GM04503 (cell line): ENCODE measurements at regions not wholly inside any gene's neighbourhood (a gene's known extent, or its start where the extent isn't known, plus 50 kb on each side); places are given as distances from the start of the nearest gene placed in this dataset.

Experiments
- DNase-seq: peaks from one replicate; pipeline ENCODE4 v3.0.0-alpha.2; 2012; ENCODE audit warnings: low read depth

DNA sequence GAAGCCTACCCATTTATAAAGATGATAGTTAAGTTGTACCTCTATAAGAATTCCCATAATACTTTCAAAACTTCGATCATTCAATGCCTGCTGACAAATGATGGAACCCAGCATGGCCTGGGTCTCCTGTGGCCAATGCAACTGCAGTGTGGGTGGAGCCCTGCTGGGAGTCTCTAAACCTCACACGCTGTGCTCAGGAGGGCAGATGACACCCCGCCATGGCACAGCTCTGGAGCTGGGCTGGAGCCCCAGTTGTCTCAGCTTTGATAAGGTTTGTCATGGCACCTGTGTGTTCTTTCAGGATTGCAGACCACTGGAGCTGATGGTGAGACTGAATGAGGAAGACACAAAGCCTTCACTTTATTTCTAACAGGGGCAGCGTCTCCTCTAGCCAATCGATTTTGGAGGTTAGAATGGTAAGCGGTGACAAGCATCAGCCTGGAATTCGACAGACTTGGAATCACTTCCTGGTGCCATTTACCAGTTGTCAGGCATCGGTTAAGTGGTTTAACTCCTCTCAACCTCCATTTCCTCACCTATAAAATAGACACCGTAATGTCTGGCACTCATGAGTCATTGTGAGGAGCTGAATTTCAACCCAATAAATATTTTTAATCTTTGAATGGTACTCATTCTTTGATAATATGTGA lies 383.6 kb upstream of the SALL3 start:
- DNase-seq: no peak

DNA sequence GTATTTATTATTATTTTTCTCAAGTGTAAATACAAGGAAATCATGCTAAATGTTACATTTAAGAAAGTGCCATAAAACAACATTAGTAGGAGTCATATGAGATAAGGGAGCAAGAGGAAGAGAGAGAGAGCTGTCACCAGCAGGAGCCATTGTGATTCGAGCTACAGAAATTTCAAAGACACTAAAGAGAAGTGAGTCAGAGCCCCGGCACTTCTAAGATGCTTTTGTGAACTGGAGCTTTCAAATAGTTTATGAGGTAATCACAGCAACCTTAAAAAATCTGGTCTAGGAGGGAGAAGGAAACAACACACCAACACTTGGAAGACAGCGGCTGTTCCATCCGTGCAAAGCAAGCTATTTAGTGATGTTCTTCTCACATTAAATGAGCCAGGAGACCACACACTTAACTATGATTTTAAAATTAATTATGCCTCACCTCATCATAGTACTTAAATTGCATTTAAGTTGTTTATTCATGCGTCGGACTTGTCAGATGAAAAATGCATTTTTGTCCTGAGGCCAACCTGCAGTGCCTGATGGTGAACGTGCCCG lies 382.7 kb upstream of the SALL3 start:
- DNase-seq: no peak

DNA sequence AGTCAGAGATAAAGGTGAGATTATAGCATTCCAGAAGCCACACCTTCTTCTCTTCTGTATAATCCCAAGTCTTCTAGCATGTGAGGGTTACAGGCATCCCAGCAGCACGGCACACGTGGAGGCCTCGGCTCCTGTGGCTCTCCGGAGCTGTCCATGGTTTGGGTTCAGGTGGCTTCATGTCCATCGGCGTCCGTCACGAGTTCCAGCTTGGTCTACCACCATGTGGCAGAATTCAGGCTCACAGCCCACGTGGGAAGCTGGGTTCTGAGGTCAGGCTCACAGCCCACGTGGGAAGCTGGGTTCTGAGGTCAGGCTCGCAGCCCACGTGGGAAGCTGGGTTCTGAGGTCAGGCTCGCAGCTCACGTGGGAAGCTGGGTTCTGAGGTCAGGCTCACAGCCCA lies 378.3 kb upstream of the SALL3 start:
- DNase-seq: no peak

- no peak for DNase-seq
Measured at GRCh38 chr18:78601923-78602322, 377.7 kb upstream of the SALL3 start.

DNA sequence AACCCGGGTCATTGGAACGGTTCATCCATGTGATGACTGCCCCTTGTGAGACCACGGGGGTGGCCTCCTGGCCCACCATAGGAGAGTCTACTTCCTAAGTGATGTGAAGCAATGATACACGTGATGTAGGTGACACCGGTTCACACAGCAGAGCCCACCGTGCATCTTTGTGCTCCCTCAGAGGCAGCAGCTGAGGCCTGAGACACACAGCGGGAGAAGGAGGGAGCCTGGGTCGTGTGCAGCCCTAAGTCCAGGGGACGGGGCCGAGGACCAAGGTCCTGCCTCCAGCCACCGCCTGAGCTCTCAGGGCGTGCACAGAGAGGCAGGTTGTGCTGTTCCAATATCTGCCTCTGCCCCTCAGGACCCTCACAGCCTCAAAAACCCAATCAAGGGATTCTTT lies 377.2 kb upstream of the SALL3 start:
- no peak for DNase-seq

- no peak for DNase-seq
Measured at GRCh38 chr18:78603102-78603983, 376.3 kb upstream of the SALL3 start.

GRCh38 chr18:78605255-78605654 lies 374.4 kb upstream of the SALL3 start:
- DNase-seq: no peak

DNA sequence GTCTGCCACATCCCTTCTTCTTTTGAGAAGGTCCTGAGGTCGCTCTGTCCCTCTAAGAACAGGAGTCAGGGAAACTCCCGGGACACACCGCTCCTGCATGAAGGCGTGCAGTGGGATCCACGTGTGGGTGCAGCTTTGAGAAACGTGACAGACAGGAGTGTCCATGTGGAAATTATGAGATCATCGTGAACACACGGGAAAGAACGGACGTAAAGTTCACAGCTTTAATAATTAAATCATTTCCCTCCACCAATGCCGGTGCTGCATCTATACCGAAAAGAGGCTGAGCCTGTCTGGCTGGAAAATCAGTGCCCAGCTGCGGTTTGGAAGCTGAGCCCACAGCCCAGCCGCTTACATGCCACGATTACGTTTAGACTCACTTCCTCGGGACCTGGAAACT lies 372.4 kb upstream of the SALL3 start:
- no peak for DNase-seq

- DNase-seq: no peak
Measured at GRCh38 chr18:78607784-78608183, 371.8 kb upstream of the SALL3 start.

DNA sequence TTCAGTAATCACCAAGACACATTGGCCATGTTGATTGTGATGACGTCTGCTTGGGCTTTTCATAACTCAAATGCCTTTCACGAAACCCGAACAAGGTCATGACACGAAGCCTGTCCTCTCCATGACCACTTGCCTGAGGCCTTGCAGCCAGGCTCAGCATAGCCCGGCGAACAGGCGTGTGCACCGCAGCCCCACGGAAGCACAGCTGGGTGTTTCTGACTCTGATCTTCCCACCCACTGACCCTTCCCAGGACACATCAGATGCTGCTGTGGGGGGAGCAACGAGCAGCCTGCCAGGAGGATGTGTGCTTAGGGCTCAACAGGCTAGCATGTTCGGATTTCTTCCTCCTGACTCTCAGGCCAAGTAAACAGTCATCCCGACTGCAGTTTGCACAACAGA lies 369.4 kb upstream of the SALL3 start:
- DNase-seq: no peak

DNA sequence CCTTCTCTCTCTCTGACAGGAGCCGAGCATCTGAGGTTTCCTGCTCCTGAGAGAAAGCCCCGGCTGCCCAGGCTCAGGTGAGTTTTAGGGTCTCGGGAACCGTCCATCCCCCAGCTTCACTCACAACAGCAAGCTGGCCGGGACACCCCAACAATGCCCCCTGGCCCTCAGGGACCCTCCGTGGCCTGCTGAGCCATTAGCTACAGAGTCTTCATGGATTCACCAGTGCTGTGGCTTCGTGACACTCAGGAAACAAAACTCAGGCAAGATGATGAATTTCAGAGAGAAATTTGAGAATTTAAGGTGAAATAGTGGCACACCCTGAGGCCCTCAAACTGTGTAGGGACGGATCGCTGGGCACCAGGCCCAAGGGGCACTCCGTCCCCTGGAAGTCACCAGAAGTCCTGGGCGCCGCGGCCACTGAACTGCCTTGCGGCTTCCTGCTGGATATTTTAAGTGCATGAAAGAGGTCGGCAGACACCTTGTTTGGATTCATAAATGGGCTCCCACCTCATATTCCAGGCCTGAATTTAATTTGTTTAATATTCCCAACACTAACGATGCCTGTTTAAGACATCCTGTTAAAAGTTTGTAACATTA lies 368.3 kb upstream of the SALL3 start:
- DNase-seq: no peak

GRCh38 chr18:78611869-78612268 lies 367.7 kb upstream of the SALL3 start:
- no peak for DNase-seq

DNA sequence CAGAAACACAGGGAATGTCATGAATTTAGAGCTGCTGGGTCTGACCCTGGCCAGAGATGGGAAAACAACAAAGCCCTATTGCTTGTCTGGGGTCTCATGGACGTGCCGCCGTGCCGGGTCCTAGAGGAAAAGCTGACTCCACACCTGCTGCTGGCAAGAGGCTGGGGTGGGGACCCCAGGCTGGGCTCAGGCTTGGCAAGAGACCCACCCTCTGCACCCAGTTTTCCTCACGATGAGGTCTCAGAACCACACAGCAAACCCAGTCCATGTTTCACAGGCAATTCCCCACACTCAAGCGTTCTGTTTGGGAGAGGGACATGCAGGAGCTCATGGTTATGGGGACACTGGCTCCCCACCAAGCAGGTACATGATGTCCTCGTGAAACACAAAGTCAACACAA lies 367.3 kb upstream of the SALL3 start:
- DNase-seq: no peak

DNA sequence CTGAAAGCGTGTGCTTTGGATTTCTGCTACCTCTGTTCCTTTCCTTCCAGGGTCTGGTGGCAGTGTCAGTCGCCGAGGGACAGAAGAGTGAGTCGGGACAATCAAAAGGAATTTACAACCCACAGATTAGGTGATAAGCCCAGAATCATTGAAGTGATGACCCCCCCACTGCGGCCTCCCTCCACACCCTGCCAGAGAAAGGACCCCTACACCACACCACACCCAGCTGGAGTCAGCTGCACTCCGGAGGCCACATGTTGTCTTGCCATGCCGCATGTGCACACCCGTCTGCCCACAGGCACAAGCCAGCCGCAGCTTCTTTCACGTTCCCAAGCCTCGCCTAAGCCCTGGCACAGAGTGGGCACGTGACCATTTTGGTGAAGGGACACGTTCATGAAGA lies 366.8 kb upstream of the SALL3 start:
- DNase-seq: no peak

GRCh38 chr18:78618726-78619125 lies 360.9 kb upstream of the SALL3 start:
- DNase-seq: no peak

DNA sequence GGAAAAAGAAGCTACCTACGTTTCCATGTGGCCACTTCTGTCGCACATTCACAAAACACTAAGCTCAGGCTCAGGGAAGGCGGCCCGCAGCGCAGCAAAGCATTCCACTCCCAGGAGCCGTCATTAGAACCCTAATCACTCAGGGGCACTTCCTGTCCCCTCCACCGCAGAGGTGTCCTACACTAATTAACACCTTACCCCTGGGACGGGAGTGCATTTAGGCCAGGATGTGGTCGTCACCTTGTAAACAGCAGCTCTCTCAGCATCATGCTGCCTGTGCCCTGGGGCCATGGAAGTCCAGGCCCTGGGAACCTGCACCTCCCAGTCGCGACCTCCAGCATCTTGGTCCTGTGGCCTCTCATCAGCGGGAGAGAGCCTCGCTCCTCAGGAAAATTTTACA lies 359.8 kb upstream of the SALL3 start:
- DNase-seq: no peak

- no peak for DNase-seq
Measured at GRCh38 chr18:78620326-78620725, 359.3 kb upstream of the SALL3 start.

- no peak for DNase-seq
Measured at GRCh38 chr18:78621141-78621755, 358.4 kb upstream of the SALL3 start.

DNA sequence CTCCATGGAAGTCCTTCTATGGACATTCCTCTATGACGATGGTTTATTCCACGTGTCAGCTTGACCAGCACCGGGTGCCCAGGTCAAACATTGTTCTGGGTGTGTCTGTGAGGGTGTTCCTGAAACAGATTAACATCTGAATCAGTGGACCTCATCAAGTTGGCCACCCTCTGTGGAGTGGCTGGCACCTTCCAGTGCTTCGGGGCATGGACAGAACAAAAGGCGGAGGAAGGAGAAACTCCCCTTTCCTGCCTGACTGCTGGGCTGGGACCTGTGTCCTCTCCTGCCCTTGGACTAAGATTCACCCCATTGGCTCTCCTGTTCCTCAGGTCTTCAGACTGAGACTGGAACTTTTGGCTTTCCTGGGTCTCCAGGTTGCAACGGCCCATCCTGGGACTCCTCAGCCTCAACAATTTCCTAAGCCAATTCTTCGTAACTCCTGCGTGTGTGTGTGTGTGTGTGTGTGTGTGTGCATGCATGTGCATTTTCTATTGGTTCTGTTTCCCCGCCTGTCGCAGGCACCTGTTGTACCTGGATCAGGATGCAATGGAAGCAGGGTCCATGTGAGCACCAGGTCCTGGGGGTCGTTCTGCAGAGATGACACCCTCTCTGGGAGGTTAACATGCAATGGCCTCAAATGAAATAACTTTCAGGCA lies 357.2 kb upstream of the SALL3 start:
- no peak for DNase-seq

DNA sequence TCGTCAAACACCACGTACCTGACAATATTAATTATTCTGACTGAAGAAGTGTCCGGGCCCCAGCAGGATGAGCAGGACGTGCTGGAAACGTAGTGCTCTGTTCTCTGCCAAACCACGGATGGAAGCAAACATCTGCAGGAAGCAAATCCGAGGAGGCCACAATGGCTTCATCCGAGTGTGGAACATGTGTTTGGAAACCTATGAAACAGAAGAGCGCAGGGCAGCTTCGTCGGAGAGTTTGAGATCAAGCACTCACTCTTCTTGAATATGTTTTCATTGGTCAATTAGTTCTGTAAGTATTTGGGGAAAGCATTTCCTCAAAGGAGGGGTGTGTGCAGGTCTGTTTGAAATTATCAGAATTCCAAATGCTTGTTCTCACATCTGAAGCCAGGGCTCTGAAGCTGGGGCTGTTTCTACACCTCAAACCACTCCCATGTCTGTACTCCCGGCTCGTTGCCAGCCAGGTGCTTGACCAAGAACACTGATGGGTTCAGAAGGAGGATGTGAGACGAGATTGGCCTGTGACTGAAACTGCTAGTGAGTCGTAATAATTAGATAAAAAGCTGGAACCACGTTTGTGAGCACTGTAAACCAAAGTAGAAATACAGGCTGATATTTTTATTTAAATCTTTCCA lies 356.6 kb upstream of the SALL3 start:
- DNase-seq: no peak

DNA sequence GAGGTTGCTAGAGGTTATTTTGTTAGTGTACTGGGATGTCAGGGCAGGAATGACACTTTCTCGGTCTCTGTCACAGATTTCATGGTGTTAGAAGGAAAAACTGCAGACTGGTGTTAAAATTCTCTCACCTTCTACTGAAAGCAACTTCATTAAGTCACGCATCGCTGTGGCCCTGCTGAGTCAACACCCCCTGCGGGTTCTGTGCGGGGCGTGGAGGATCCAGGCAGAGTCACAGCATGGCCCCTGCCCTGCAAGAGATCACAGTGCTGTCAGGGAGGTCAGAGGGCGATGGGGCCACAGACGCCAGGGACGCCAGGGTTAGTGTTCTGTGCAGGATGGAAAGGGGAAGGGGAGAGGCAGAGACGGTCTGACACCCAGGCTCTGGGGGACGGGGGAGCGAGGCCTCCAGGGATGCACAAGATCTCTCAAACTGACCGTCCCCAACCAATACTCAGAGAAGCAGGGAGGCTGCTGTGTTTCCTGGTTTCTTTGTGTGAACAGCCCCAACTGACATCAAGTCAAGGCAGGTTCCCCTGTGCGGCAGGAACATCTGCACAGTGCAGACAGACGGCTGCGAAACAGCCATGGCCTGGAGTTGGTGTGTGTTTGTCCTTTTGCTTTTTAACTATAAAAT lies 354.9 kb upstream of the SALL3 start:
- no peak for DNase-seq
